HEK293 (cell line): ENCODE measurements at regions not wholly inside any gene's neighbourhood (a gene's known extent, or its start where the extent isn't known, plus 50 kb on each side); places are given as distances from the start of the nearest gene placed in this dataset.

ENCODE experiments used
- CTCF ChIA-PET: fragments of 350-600 bp; formaldehyde crosslinking; extraction: SDS; loops from one replicate; lab custom pipeline; 2021; ENCODE audit warnings: antibody characterized with exemption; lab: Yijun Ruan, JAX
- POLR2A ChIA-PET: fragments of 300-600 bp; formaldehyde crosslinking; extraction: SDS; loops from one replicate; lab custom pipeline; 2020; ENCODE audit warnings: antibody characterized with exemption, inconsistent platforms; lab: Yijun Ruan, JAX
- H3K27ac ChIP-seq: fragments of 200-500 bp; sonication (Bioruptor generic); 2 replicates; pipeline ENCODE4 v1.5.1; 2014; ENCODE audit warnings: low read depth, low read length, control low read depth, inconsistent platforms; ENCODE audit errors: extremely low read depth
- H3K36me3 ChIP-seq, 2 experiments: fragments of 200-500 bp in 1 of 2; sonication (Bioruptor generic) in 1 of 2; 1 replicate in 1 of 2; 2 replicates in 1 of 2; pipeline ENCODE4 v1.5.1; 2014 to 2017; ENCODE audit warnings: inconsistent platforms in 2 of 2, low read length in 2 of 2; ENCODE audit not compliant: control insufficient read depth in 2 of 2, insufficient read depth in 1 of 2
- H3K4me1 ChIP-seq: fragments of 200-500 bp; sonication (Bioruptor generic); 2 replicates; pipeline ENCODE4 v1.5.1; 2014; ENCODE audit warnings: mild to moderate bottlenecking, low read length, inconsistent platforms; ENCODE audit not compliant: control insufficient read depth, insufficient read depth
- H3K4me3 ChIP-seq: 2 replicates; pipeline ENCODE4 v1.5.1; 2011; ENCODE audit warnings: low read depth, mild to moderate bottlenecking, control low read depth, low read length, moderate library complexity
- H3K9me3 ChIP-seq: fragments of 200-500 bp; sonication (Bioruptor generic); 2 replicates; pipeline ENCODE4 v1.5.1; 2014; ENCODE audit warnings: low read depth, low read length, inconsistent platforms; ENCODE audit not compliant: control insufficient read depth, insufficient read depth
- GFI1B ChIP-seq: fragments of 450-650 bp; formaldehyde crosslinking; IDR thresholded peaks from 2 replicates; pipeline ENCODE4 v1.5.1; 2016; ENCODE audit warnings: missing biosample characterization, missing genetic modification characterization
- KLF1 ChIP-seq: fragments of 450-650 bp; formaldehyde crosslinking; IDR thresholded peaks from 2 replicates; pipeline ENCODE4 v1.5.1; 2016; ENCODE audit warnings: missing biosample characterization, missing genetic modification characterization
- KLF7 ChIP-seq: fragments of 450-650 bp; formaldehyde crosslinking; IDR thresholded peaks from 2 replicates; pipeline ENCODE4 v1.5.1; 2016; ENCODE audit warnings: missing biosample characterization, missing genetic modification characterization, borderline replicate concordance
- KLF8 ChIP-seq: fragments of 450-650 bp; formaldehyde crosslinking; IDR thresholded peaks from 2 replicates; pipeline ENCODE4 v1.5.1; 2016; ENCODE audit warnings: missing biosample characterization, missing genetic modification characterization
- OSR2 ChIP-seq: fragments of 450-650 bp; formaldehyde crosslinking; IDR thresholded peaks from 2 replicates; pipeline ENCODE4 v1.5.1; 2016; ENCODE audit warnings: missing biosample characterization, missing genetic modification characterization
- ZBTB17 ChIP-seq: fragments of 450-650 bp; formaldehyde crosslinking; IDR thresholded peaks from 2 replicates; pipeline ENCODE4 v1.5.1; 2016; ENCODE audit warnings: missing biosample characterization, missing genetic modification characterization
- ZEB2 ChIP-seq: fragments of 450-650 bp; formaldehyde crosslinking; IDR thresholded peaks from 2 replicates; pipeline ENCODE4 v1.5.1; 2016; ENCODE audit warnings: missing biosample characterization, missing genetic modification characterization
- ZIC2 ChIP-seq: fragments of 450-650 bp; formaldehyde crosslinking; IDR thresholded peaks from 2 replicates; pipeline ENCODE4 v1.5.1; 2016; ENCODE audit warnings: missing biosample characterization, missing genetic modification characterization
- ZNF140 ChIP-seq: fragments of 450-650 bp; formaldehyde crosslinking; IDR thresholded peaks from 2 replicates; pipeline ENCODE4 v1.5.1; 2016; ENCODE audit warnings: missing biosample characterization, missing genetic modification characterization
- ZNF16 ChIP-seq: fragments of 450-650 bp; formaldehyde crosslinking; IDR thresholded peaks from 2 replicates; pipeline ENCODE4 v1.5.1; 2016; ENCODE audit warnings: low read depth, missing biosample characterization, missing genetic modification characterization
- ZNF23 ChIP-seq: fragments of 450-650 bp; formaldehyde crosslinking; IDR thresholded peaks from 2 replicates; pipeline ENCODE4 v1.5.1; 2016; ENCODE audit warnings: missing biosample characterization, missing genetic modification characterization, borderline replicate concordance
- ZNF24 ChIP-seq: fragments of 450-650 bp; formaldehyde crosslinking; IDR thresholded peaks from 2 replicates; pipeline ENCODE4 v1.5.1; 2016; ENCODE audit warnings: missing biosample characterization, missing genetic modification characterization
- ZNF311 ChIP-seq: fragments of 450-650 bp; formaldehyde crosslinking; IDR thresholded peaks from 2 replicates; pipeline ENCODE4 v1.5.1; 2017; ENCODE audit warnings: missing biosample characterization, missing genetic modification characterization, borderline replicate concordance
- ZNF335 ChIP-seq: fragments of 450-650 bp; formaldehyde crosslinking; conservative IDR thresholded peaks from 2 replicates; pipeline ENCODE4 v1.5.1; 2016; ENCODE audit warnings: missing biosample characterization, missing genetic modification characterization
- ZNF354C ChIP-seq: fragments of 450-650 bp; formaldehyde crosslinking; IDR thresholded peaks from 2 replicates; pipeline ENCODE4 v1.5.1; 2016; ENCODE audit warnings: missing biosample characterization, missing genetic modification characterization, low read depth, borderline replicate concordance
- ZNF600 ChIP-seq: fragments of 450-650 bp; formaldehyde crosslinking; IDR thresholded peaks from 2 replicates; pipeline ENCODE4 v1.5.1; 2016; ENCODE audit warnings: missing biosample characterization, missing genetic modification characterization
- ZNF660 ChIP-seq: fragments of 450-650 bp; IDR thresholded peaks from 2 replicates; pipeline ENCODE4 v1.5.1; 2018; ENCODE audit warnings: missing biosample characterization, mild to moderate bottlenecking, missing genetic modification characterization
- ZSCAN30 ChIP-seq: fragments of 450-650 bp; IDR thresholded peaks from 2 replicates; pipeline ENCODE4 v1.5.1; 2018; ENCODE audit warnings: missing biosample characterization, mild to moderate bottlenecking, missing genetic modification characterization, moderate library complexity
- TF ChIP-seq, protein P1 (sequence below): fragments of 450-650 bp; formaldehyde crosslinking; IDR thresholded peaks from 2 replicates; pipeline ENCODE4 v1.5.1; 2016; ENCODE audit warnings: missing biosample characterization, missing genetic modification characterization
- TF ChIP-seq, protein P2 (sequence below): fragments of 450-650 bp; formaldehyde crosslinking; IDR thresholded peaks from 2 replicates; pipeline ENCODE4 v1.5.1; 2016; ENCODE audit warnings: missing biosample characterization, missing genetic modification characterization
- TF ChIP-seq, protein P3 (sequence below): fragments of 450-650 bp; formaldehyde crosslinking; IDR thresholded peaks from 2 replicates; pipeline ENCODE4 v1.5.1; 2017; ENCODE audit warnings: missing biosample characterization, missing genetic modification characterization
- TF ChIP-seq, protein P4 (sequence below): fragments of 450-650 bp; formaldehyde crosslinking; IDR thresholded peaks from 2 replicates; pipeline ENCODE4 v1.5.1; 2016; ENCODE audit warnings: missing biosample characterization, missing genetic modification characterization

DNA sequence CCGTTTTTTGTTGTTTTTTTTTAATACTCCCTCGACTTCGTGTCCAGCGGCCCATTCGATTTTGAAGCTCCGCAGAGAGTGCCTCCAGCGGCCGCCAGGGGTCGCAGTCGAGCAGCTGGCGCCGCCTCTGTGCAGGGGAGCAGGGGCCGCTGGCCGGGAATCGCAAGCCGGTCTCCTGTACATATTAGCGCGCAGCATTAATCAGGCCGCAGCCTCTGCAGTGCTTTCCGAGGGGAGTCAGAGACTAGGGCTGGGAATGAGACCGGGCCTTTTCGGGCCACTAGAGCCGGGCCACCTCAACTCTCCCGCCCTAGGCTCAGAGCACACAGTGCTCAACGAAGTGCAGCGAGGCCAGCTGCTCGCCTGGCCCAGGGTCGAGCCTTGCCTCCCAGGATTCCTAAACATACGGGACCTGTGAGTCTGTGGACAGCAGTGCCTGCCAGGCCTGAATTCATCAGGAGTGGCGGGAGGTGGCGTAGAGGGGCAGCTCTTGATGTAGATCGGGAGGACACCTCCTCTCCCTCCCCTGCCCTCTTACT, 81.8 kb downstream of the EMP1 start (continued):
- TF ChIP-seq, protein P1, sequence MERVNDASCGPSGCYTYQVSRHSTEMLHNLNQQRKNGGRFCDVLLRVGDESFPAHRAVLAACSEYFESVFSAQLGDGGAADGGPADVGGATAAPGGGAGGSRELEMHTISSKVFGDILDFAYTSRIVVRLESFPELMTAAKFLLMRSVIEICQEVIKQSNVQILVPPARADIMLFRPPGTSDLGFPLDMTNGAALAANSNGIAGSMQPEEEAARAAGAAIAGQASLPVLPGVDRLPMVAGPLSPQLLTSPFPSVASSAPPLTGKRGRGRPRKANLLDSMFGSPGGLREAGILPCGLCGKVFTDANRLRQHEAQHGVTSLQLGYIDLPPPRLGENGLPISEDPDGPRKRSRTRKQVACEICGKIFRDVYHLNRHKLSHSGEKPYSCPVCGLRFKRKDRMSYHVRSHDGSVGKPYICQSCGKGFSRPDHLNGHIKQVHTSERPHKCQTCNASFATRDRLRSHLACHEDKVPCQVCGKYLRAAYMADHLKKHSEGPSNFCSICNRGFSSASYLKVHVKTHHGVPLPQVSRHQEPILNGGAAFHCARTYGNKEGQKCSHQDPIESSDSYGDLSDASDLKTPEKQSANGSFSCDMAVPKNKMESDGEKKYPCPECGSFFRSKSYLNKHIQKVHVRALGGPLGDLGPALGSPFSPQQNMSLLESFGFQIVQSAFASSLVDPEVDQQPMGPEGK (tag by site-specific recombination): peak; percentile 21; the same call in 1 of the 2 replicates
- TF ChIP-seq ZBTB17 (0 out of 2 replicates have a peak, but pooled peaks have one; percentile 25), ZSCAN30 (tag by site-specific recombination) (peak; percentile 99), ZNF24 (peak; percentile 52; the same call in 1 of the 2 replicates)

DNA sequence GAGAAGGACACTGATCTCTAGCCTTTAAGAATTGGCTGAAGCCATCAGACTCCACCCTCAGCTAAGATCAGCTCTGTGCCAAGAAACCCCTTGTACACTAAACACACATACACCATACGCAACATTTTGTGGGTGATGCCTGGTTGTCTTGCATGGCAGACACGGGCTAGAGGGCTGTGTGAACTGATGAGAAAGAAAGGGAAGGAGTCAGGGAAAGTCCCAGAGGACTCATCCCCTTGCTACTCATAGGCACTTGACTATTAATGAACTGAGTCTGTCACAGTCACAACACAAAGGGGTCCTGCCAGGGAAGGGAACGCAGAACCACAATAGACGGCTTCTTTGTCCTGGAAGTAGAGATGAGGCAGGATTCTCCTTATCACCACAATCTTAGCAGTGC, 80.8 kb downstream of the EMP1 start:
- no peaks in the 10 kb centered on the region for H3K36me3 ChIP-seq
- H3K4me3 ChIP-seq: no peak overlapping the region
- H3K27ac ChIP-seq: no peak overlapping the region
- no peaks in the 10 kb centered on the region for H3K9me3 ChIP-seq
- ChIA-PET POLR2A (no interaction called here), CTCF (interaction anchor here (0.7 to 1.5 kb wide), 4 partner anchors 21 to 513 kb away, joined by 3 to 5 read pairs (median 4); no protein-coding TSS in a partner anchor)
- TF ChIP-seq, protein P2, sequence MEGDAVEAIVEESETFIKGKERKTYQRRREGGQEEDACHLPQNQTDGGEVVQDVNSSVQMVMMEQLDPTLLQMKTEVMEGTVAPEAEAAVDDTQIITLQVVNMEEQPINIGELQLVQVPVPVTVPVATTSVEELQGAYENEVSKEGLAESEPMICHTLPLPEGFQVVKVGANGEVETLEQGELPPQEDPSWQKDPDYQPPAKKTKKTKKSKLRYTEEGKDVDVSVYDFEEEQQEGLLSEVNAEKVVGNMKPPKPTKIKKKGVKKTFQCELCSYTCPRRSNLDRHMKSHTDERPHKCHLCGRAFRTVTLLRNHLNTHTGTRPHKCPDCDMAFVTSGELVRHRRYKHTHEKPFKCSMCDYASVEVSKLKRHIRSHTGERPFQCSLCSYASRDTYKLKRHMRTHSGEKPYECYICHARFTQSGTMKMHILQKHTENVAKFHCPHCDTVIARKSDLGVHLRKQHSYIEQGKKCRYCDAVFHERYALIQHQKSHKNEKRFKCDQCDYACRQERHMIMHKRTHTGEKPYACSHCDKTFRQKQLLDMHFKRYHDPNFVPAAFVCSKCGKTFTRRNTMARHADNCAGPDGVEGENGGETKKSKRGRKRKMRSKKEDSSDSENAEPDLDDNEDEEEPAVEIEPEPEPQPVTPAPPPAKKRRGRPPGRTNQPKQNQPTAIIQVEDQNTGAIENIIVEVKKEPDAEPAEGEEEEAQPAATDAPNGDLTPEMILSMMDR (tag by site-specific recombination): no peak
- TF ChIP-seq KLF8 (tag by site-specific recombination) (no peak), OSR2 (tag by site-specific recombination) (no peak), ZNF600 (no peak), ZNF660 (tag by site-specific recombination) (no peak), ZNF140 (tag by site-specific recombination) (no peak)
- TF ChIP-seq, protein P3, sequence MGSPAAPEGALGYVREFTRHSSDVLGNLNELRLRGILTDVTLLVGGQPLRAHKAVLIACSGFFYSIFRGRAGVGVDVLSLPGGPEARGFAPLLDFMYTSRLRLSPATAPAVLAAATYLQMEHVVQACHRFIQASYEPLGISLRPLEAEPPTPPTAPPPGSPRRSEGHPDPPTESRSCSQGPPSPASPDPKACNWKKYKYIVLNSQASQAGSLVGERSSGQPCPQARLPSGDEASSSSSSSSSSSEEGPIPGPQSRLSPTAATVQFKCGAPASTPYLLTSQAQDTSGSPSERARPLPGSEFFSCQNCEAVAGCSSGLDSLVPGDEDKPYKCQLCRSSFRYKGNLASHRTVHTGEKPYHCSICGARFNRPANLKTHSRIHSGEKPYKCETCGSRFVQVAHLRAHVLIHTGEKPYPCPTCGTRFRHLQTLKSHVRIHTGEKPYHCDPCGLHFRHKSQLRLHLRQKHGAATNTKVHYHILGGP: no peak
- H3K4me1 ChIP-seq: no peaks in the 10 kb centered on the region

DNA sequence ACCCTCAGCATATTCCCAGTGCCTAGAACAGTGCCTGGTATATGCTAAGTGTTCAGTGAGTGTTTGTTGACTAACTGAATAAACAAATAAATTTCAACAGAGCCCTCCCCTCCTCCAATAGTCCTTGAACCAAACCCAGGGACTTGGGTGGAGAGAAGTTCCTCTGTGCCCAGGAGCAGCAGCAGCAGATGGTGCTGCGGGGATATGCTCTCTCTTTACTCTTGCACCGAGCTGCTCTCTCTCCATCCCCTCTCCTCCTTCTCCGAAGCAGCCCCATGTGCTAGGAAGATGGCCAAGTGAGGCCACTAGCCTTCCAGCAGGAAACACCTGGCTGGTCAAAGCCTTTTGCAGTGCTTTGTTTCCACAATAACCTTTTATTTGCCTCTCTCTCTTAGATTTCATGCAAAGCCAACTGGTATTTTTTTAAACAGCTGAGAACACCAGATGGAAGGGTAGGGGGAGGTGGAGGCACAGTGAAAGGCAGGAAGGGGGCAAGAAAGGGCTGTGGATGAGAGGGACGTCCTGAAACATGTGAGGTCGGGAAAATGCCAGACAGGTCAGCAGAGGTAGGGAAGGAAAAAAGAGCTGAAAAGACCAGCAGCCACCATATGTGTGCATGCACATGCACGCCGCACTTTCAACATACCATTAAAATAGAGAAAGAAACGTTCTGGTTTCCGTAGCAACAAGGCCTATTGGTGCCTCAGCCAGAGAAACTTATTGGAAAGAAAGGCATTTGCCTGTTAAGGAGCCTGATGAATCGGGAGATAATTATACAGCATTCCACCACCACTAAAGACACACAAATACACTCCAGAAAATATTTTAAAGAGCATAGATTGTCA, 78.9 kb downstream of the EMP1 start:
- POLR2A ChIA-PET: no interaction called here
- Histone ChIP-seq H3K9me3 (no peaks in the 10 kb centered on the region), H3K27ac (no peak overlapping the region), H3K36me3 (no peaks in the 10 kb centered on the region), H3K4me3 (no peak overlapping the region), H3K4me1 (no peaks in the 10 kb centered on the region)
- no peak for TF ChIP-seq ZNF335 (tag by site-specific recombination)
- no peak for TF ChIP-seq KLF1 (tag by site-specific recombination)
- no peak for TF ChIP-seq OSR2 (tag by site-specific recombination)
- no peak for TF ChIP-seq ZEB2 (tag by site-specific recombination)
- no peak for TF ChIP-seq ZIC2
- TF ChIP-seq GFI1B (tag by site-specific recombination): no peak
- no peak for TF ChIP-seq KLF7 (tag by site-specific recombination)
- no peak for TF ChIP-seq ZNF311 (tag by site-specific recombination)
- TF ChIP-seq, protein P2 (tag by site-specific recombination): no peak
- TF ChIP-seq, protein P4, sequence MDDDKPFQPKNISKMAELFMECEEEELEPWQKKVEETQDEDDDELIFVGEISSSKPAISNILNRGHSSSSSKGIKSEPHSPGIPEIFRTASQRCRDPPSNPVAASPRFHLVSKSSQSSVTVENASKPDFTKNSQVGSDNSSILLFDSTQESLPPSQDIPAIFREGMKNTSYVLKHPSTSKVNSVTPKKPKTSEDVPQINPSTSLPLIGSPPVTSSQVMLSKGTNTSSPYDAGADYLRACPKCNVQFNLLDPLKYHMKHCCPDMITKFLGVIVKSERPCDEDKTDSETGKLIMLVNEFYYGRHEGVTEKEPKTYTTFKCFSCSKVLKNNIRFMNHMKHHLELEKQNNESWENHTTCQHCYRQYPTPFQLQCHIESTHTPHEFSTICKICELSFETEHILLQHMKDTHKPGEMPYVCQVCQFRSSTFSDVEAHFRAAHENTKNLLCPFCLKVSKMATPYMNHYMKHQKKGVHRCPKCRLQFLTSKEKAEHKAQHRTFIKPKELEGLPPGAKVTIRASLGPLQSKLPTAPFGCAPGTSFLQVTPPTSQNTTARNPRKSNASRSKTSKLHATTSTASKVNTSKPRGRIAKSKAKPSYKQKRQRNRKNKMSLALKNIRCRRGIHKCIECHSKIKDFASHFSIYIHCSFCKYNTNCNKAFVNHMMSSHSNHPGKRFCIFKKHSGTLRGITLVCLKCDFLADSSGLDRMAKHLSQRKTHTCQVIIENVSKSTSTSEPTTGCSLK (tag by site-specific recombination): no peak
- TF ChIP-seq ZNF16: no peak
- TF ChIP-seq ZSCAN30 (tag by site-specific recombination): no peak
- no peak for TF ChIP-seq ZNF354C
- TF ChIP-seq ZNF23: no peak
- CTCF ChIA-PET: interaction anchor here (0.5 to 2.2 kb wide), 7 partner anchors 20 to 892 kb away, joined by 3 to 12 read pairs (median 4); no protein-coding TSS in a partner anchor
